NCI-H82 (cell line): ENCODE measurements at regions not wholly inside any gene's neighbourhood (a gene's known extent, or its start where the extent isn't known, plus 50 kb on each side); places are given as distances from the start of the nearest gene placed in this dataset.

Experiments used
- DNase-seq: peaks from one replicate; lab custom pipeline; 2025; lab: John Stamatoyannopoulos, UW

DNA sequence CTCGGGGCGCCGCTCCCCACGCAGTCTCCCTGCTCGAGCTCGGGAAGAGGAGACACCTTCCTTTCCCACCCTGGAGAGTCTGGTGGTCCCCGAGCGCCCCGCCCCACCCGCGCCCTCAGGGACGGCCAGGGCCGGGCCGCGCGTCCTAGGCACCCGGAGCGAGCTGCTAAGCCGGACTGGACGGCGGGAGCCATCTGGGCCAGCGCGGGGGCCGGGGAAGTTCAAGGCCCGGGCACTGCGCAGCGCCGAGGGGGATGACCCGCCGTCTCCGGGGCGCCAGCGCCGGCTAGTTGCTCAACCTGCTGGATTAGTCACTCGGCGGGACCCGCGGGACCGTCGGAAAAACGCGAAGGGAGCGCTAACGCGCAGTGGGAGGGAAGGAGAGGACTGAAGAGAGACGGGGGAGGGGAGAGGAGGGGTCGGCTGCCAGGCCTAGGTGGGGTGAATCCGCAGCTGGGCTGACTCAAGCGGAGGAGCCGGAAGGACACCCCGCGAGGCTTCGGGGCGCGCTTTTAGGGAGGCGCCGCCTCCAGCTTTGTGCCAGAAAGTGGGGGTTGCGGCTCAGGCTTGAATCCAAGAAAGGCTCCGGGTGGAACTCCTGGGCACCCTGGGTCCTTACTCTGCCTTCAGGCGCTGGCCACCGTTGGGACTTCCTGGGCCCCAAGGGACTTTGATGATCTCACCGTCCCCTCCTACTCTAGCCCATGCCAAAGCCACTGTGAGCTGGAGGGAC is 75.7 kb upstream of the FOXP4 start:
- DNase-seq = peak; percentile 43

GRCh38 chr6:41471064-41471895 is 74.9 kb upstream of the FOXP4 start:
- no peak for DNase-seq

- DNase-seq = no peak
These were observed 71.8 kb upstream of the FOXP4 start for GRCh38 chr6:41474213-41474933.

- DNase-seq = no peak
These were observed 71.0 kb upstream of the FOXP4 start for GRCh38 chr6:41475164-41475563.

DNA sequence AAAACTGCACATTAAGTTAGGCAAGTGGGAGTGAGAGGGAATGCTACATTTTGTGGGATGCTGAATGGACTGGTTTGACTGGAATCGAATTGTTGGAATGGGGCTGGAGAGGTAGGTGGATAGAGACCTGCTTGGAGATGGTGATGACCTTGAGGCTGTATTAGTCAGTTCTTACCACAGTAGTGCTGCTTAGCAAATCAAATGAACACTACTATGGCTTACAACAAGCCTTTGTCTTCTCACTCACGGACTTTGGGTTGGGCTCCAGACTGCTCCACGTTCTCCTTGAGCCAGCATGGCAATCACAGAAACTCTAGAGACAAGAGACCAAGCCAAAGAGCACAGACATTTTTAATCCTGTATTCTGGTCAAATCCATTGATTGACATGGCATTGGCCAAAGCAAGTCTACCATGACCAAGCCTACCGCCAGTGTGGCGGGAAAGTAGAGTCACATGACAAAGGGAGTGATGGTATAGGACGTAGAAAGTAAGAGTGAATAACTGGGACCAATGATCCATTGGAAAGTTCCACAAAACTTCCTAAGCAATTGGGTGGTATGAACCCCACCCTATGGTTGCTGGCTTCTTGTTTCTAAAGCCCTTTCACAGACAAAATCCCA is 70.3 kb upstream of the FOXP4 start:
- DNase-seq = no peak

GRCh38 chr6:41476401-41476800 is 69.8 kb upstream of the FOXP4 start:
- DNase-seq = no peak

- no peak for DNase-seq
These were observed 68.6 kb upstream of the FOXP4 start for GRCh38 chr6:41477572-41477971.

DNA sequence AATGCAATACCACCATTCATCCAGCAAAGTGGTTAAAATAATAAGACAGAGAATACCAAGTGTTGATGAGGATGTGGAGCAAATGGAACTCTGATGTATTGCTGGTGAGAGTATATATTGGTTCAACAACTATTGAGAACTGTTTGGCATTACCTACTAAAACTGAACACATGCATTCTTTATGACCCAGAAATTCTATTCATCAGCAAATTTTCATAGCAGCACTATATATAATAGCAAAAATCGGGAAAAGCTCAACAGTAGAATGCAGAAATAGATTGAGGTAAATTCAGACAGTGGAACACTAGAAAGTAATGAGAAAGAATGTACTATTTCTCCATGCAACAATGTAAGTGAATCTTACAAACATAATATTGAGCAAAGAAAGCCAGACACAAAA is 62.2 kb upstream of the FOXP4 start:
- no peak for DNase-seq

DNA sequence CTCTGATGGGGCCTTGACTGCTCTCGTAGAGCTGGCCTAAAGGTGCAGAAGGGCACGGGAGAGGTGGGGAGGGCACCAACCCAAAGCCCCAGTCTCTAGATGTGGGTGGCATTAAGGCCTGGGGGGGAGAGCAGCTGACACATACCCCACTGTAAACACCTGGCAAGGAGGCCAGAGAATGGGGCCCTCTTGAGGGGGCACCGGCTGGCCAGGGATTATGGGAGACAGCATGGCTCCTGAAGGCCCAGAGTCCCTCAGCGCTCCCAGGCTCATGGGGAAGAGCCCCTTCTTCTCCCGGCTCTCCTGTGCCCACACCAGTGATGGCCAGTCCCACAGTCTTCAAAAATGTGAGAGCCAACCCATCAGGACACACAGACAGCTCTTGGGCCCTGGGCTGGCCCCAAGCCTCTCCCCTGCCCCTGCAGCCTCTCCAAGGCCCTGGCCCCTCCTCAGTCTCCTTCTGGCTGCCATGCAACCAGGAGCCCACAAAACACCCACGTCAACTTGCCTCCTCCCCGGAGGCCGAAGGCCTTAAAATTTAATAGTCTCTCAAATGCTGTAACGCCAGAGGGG is 58.2 kb upstream of the FOXP4 start:
- DNase-seq = peak; percentile 60

- DNase-seq = peak; percentile 97
These were observed 57.6 kb upstream of the FOXP4 start for GRCh38 chr6:41488433-41489119.

- no peak for DNase-seq
These were observed 56.9 kb upstream of the FOXP4 start for GRCh38 chr6:41489120-41489851.

DNA sequence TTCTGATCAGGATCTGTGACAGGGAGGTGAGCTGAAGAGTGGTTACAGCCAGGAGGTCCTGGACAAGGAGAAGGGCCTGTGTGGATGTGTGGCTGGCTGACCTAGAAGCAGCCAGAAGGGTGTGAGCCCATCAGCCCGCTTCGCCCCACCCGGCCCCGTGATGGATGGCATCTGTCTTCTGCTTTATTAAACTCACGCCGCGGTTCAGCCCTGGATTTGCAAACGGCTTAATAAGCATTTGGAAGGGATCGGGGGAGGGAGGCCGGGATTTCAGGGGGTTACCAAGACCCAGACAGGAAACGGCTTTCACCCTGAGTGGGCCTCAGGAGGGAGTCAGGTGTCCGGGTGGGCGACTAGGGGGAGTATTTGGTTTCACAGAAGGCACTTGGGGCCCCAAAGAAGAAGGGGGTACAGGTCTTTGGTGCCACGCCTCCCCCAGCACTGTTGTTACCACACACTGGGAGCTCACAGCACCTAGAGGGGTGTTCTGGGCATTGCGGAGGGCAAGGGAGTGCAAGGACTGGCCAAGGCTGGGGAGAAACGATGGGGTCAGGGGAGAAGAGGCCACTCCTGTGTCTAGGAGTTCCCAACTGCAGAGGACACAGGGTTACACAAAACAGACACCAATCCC is 53.8 kb upstream of the FOXP4 start:
- peak; percentile 97 for DNase-seq

DNA sequence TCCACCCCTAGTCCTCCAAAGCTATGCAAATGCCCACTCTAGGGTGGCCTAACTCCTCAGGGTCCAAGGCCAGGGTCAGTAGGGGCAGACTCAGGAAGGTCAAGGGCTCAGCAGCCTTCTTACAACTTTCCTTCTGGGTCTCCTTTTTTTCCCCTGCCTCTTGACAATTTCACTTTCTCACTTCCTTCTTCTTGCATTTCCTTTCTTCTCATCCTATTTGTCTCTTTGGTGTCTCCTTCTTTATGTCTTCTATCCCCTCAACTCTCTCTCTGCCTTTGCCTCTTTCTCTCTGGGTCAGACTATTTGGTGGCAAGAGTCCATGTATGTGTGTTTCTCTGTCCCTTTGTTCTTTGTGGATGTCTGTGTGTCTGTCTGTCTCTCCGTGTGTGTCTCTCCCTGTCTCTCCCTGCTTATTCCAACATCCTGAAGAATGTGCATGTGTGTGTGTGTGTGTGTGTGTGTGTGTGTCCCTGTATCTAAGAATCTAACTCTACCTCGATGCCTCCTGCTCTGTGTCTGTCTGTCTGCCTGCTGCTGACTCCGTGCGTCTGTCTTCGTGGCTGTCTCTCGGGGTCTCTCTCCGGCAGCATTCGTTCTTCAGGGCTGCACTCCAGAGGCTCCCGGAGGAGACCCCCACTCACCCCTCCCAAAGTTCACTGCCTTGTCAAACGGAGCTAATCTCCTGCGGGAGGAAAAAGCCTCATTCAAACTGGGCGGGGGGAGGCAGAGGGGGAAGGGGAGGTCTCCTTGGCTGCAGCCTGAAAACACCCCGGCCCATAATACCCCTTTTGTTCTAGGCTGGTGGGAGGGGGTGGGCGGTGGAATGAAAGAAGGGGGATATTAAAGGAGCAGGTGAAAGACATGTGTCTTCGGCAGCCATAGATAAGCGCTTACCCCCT is 51.7 kb upstream of the FOXP4 start:
- peak; percentile 74 for DNase-seq
